GM13977 (cell line): ENCODE measurements at regions not wholly inside any gene's neighbourhood (a gene's known extent, or its start where the extent isn't known, plus 50 kb on each side); places are given as distances from the start of the nearest gene placed in this dataset.

ENCODE experiments used
- DNase-seq: peaks from one replicate; pipeline ENCODE4 v3.0.0; 2012; ENCODE audit warnings: low spot score
- in situ Hi-C: fragments of 300-500 bp; cut with MboI; formaldehyde crosslinking; loops from one replicate; pipeline ENCODE4 v1.12.0; 2022; ENCODE audit warnings: low sequenced_read_pairs, low pct_unique_long_range_greater_than_20kb, mixed read lengths, inconsistent platforms; ENCODE audit not compliant: unreplicated experiment
- TF ChIP-seq, protein P1 (sequence below): IDR thresholded peaks from 2 replicates; pipeline ENCODE4 v1.5.1; 2012; ENCODE audit warnings: mild to moderate bottlenecking, control low read depth; ENCODE audit not compliant: insufficient read depth; ENCODE audit errors: extremely low read depth, missing control alignments

- in situ Hi-C loops, result no loop called here
- DNase-seq, result no peak
- TF ChIP-seq, protein P1, sequence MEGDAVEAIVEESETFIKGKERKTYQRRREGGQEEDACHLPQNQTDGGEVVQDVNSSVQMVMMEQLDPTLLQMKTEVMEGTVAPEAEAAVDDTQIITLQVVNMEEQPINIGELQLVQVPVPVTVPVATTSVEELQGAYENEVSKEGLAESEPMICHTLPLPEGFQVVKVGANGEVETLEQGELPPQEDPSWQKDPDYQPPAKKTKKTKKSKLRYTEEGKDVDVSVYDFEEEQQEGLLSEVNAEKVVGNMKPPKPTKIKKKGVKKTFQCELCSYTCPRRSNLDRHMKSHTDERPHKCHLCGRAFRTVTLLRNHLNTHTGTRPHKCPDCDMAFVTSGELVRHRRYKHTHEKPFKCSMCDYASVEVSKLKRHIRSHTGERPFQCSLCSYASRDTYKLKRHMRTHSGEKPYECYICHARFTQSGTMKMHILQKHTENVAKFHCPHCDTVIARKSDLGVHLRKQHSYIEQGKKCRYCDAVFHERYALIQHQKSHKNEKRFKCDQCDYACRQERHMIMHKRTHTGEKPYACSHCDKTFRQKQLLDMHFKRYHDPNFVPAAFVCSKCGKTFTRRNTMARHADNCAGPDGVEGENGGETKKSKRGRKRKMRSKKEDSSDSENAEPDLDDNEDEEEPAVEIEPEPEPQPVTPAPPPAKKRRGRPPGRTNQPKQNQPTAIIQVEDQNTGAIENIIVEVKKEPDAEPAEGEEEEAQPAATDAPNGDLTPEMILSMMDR, result no peak
Measured at GRCh38 chr2:7907041-7907440, 774.8 kb upstream of the ID2 start.

DNA sequence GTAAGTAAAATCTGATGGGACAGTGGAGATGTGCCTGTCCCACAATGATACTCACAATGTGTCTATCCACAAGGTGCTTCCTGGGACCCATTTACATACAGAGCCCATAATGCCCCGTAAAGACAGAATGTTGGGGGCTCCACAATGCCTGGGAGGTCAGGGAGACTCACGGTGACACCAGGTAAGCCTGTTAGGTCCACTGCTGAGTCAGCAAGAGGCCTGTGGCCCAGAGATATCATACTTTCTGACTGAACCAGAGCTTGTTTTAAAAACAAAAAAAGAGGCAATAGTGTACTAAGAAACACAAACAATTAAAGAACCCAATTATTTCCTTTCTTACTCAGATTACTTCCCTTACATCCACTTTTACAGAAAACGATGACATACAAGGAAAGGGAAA, 771.1 kb upstream of the ID2 start:
- in situ Hi-C loops, result no loop called here
- TF ChIP-seq, protein P1, result no peak
- no peak for DNase-seq

DNA sequence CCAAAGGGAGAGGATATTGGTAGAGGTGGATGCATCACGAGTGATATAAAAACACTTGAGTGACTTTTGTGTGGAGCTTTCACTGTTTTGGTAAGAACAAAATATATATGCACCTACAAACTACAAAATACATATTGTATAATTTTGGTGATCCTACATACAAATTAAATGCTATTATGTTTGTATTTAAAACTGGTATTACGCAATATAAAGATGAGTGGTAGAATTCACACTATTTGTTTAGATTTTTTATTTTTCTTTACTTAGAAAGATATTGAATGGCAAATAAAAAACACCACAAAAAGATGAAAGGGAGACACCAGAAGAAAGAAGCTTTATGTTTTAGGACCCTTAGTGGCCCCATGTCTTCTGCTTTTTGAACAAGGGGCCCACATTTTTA, 770.7 kb upstream of the ID2 start:
- TF ChIP-seq, protein P1, result no peak
- in situ Hi-C loops, result no loop called here
- DNase-seq, result no peak

GRCh38 chr2:7913974-7914373, 767.9 kb upstream of the ID2 start:
- in situ Hi-C loops, result no loop called here
- TF ChIP-seq, protein P1, result no peak
- no peak for DNase-seq

- TF ChIP-seq, protein P1, result no peak
- in situ Hi-C loops, result no loop called here
- no peak for DNase-seq
Measured at GRCh38 chr2:7915302-7916091, 766.4 kb upstream of the ID2 start.

DNA sequence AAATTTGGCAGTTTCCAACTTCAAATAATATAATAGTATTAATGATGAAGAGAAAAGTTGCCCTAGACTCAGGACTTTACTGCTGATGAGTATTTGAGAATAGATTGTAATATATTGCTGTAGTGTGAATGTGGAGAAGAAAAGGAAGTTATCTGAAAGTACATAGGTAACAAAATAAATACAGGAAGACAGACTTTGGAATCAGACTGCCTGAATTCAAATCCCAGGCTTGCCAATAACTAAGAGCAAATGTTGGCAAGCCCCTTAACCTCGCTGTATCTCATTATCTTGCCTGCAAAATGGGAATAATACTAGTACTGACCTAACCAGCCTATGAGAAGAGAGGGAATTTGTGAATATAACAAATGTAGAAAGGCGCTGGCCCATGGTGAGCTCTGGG, 765.2 kb upstream of the ID2 start:
- in situ Hi-C loops, result no loop called here
- TF ChIP-seq, protein P1, result no peak
- no peak for DNase-seq
